A549 (cell line): ENCODE measurements at regions not wholly inside any gene's neighbourhood (a gene's known extent, or its start where the extent isn't known, plus 50 kb on each side); places are given as distances from the start of the nearest gene placed in this dataset.

Experiments used
- ATAC-seq, 2 experiments: fragments of 200-7000 bp in 1 of 2; fragments of >200 bp in 1 of 2; cut with Nextera tagmentation in 1 of 2; cut with Tn5 transposase in 1 of 2; 3 replicates each; pipeline versions ENCODE4 v1.8.0 to v1.9.1; 2018 to 2020; ENCODE audit warnings: mild to moderate bottlenecking in 1 of 2, moderate library complexity in 1 of 2
- CTCF ChIA-PET: fragments of 300-600 bp; sonication (Branson Sonifier 250); formaldehyde crosslinking; extraction: SDS; loops from one replicate; lab custom pipeline; 2021; ENCODE audit warnings: antibody characterized with exemption, inconsistent platforms; lab: Yijun Ruan, JAX
- POLR2A ChIA-PET: fragments of 350-600 bp; formaldehyde crosslinking; extraction: SDS; loops from one replicate; lab custom pipeline; 2021; ENCODE audit warnings: antibody characterized with exemption, inconsistent platforms; lab: Yijun Ruan, JAX
- DNase-seq, 2 experiments: peaks; one replicate each; pipeline versions ENCODE4 v3.0.0 to v3.0.0-alpha.2; 2011 to 2016; ENCODE audit warnings: low read depth in 1 of 2, low spot score in 1 of 2
- FAIRE-seq: peaks from 2 replicates; lab custom pipeline; 2011; peaks lifted over from hg19 to GRCh38; lab: Jason Lieb, UNC
- H3K27ac ChIP-seq, 2 experiments: fragments of >200 bp; sonication (Bioruptor Twin); formaldehyde crosslinking; 3 replicates each; pipeline ENCODE4 v1.5.1; 2016 to 2017
- H3K4me1 ChIP-seq: fragments of >200 bp; sonication (Bioruptor Twin); formaldehyde crosslinking; 3 replicates; pipeline ENCODE4 v1.6.1; 2016
- H3K4me2 ChIP-seq: fragments of >200 bp; sonication (Bioruptor Twin); formaldehyde crosslinking; 3 replicates; pipeline ENCODE4 v1.6.1; 2016
- H3K4me3 ChIP-seq: fragments of >200 bp; sonication (Bioruptor Twin); formaldehyde crosslinking; 3 replicates; pipeline ENCODE4 v1.5.1; 2016
- H3K9me3 ChIP-seq: fragments of >200 bp; sonication (Bioruptor Twin); formaldehyde crosslinking; 3 replicates; pipeline ENCODE4 v1.6.1; 2016
- ATOH8 ChIP-seq: fragments of 250-450 bp; sonication (Bioruptor Pico); IDR thresholded peaks from 2 replicates; pipeline ENCODE4 v1.5.0; 2020; ENCODE audit warnings: low read depth, mild to moderate bottlenecking, moderate library complexity
- BCL3 ChIP-seq: fragments of >200 bp; sonication (Bioruptor Twin); formaldehyde crosslinking; IDR thresholded peaks from 3 replicates; pipeline ENCODE4 v1.6.1; 2016
- CBX2 ChIP-seq: fragments of 200-600 bp; sonication (generic); IDR thresholded peaks from 2 replicates; pipeline ENCODE4 v1.6.1; 2016; ENCODE audit warnings: low read depth, mild to moderate bottlenecking, borderline replicate concordance
- CHD4 ChIP-seq: fragments of 200-600 bp; sonication (generic); IDR thresholded peaks from 2 replicates; pipeline ENCODE4 v1.6.1; 2016; ENCODE audit warnings: antibody characterized with exemption, mild to moderate bottlenecking, borderline replicate concordance
- EHF ChIP-seq: fragments of 250-450 bp; sonication (Bioruptor Pico); IDR thresholded peaks from 2 replicates; pipeline ENCODE4 v1.5.0; 2020; ENCODE audit warnings: mild to moderate bottlenecking
- ELK1 ChIP-seq: fragments of 150-350 bp; IDR thresholded peaks from 2 replicates; pipeline ENCODE4 v1.6.1; 2014; ENCODE audit warnings: low read depth, mild to moderate bottlenecking, low read length
- FOSL2 ChIP-seq, 2 experiments: fragments of 450-650 bp in 1 of 2; fragments of >200 bp in 1 of 2; sonication (Bioruptor Twin) in 1 of 2; formaldehyde crosslinking; IDR thresholded peaks; 2 replicates each; pipeline versions ENCODE4 v1.5.0 to v1.6.1; 2016 to 2020; ENCODE audit warnings: mild to moderate bottlenecking in 1 of 2, moderate library complexity in 1 of 2
- HDAC2 ChIP-seq: fragments of 200-600 bp; sonication (generic); IDR thresholded peaks from 2 replicates; pipeline ENCODE4 v1.6.1; 2016
- HES2 ChIP-seq: fragments of >200 bp; sonication (Bioruptor Twin); formaldehyde crosslinking; IDR thresholded peaks from 2 replicates; pipeline ENCODE4 v1.6.1; 2016
- HOXA7 ChIP-seq: fragments of 250-450 bp; sonication (Bioruptor Pico); IDR thresholded peaks from 2 replicates; pipeline ENCODE4 v1.5.0; 2020; ENCODE audit warnings: mild to moderate bottlenecking, moderate library complexity
- JUN ChIP-seq, 2 experiments: fragments of >200 bp; sonication (Bioruptor Twin); formaldehyde crosslinking; IDR thresholded peaks; 2 replicates in 1 of 2; 3 replicates in 1 of 2; pipeline ENCODE4 v1.6.1; 2016 to 2017
- JUNB ChIP-seq: fragments of >200 bp; sonication (Bioruptor Twin); formaldehyde crosslinking; IDR thresholded peaks from 2 replicates; pipeline ENCODE4 v1.6.1; 2016
- KDM1A ChIP-seq: fragments of 200-600 bp; sonication (generic); IDR thresholded peaks from 2 replicates; pipeline ENCODE4 v1.6.1; 2016; ENCODE audit warnings: low read depth, mild to moderate bottlenecking
- MAZ ChIP-seq: fragments of 150-350 bp; IDR thresholded peaks from 2 replicates; pipeline ENCODE4 v1.6.1; 2014; ENCODE audit warnings: antibody characterized with exemption, low read depth, low read length, borderline replicate concordance
- NFE2L2 ChIP-seq: fragments of 150-350 bp; conservative IDR thresholded peaks from 2 replicates; pipeline ENCODE4 v1.6.1; 2014; ENCODE audit warnings: low read length
- PHF8 ChIP-seq: fragments of 200-600 bp; sonication (generic); IDR thresholded peaks from 2 replicates; pipeline ENCODE4 v1.6.1; 2016; ENCODE audit warnings: low read depth, mild to moderate bottlenecking, antibody characterized with exemption, moderate library complexity, borderline replicate concordance
- POLR2A ChIP-seq: IDR thresholded peaks from 2 replicates; pipeline ENCODE4 v1.6.1; 2012; ENCODE audit warnings: mild to moderate bottlenecking, low read length
- POLR2AphosphoS2 ChIP-seq: conservative IDR thresholded peaks from 2 replicates; pipeline ENCODE4 v1.6.1; 2012; ENCODE audit warnings: low read length, improper control_type of control experiment, inconsistent platforms
- RAD21 ChIP-seq, 2 experiments: fragments of >200 bp in 1 of 2; sonication (Bioruptor Twin) in 1 of 2; formaldehyde crosslinking in 1 of 2; IDR thresholded peaks in 1 of 2; conservative IDR thresholded peaks in 1 of 2; 2 replicates in 1 of 2; 3 replicates in 1 of 2; pipeline ENCODE4 v1.6.1; 2012 to 2018; ENCODE audit warnings: inconsistent platforms in 1 of 2
- RARB ChIP-seq: fragments of 250-450 bp; sonication (Bioruptor Pico); IDR thresholded peaks from 2 replicates; pipeline ENCODE4 v1.8.0; 2021; ENCODE audit warnings: mild to moderate bottlenecking, moderate library complexity
- REST ChIP-seq: fragments of 200-600 bp; sonication (generic); IDR thresholded peaks from 2 replicates; pipeline ENCODE4 v1.6.1; 2016; ENCODE audit warnings: antibody characterized with exemption, mild to moderate bottlenecking, moderate library complexity
- SMC3 ChIP-seq: fragments of >200 bp; sonication (Bioruptor Twin); formaldehyde crosslinking; IDR thresholded peaks from 3 replicates; pipeline ENCODE4 v1.6.1; 2018; ENCODE audit warnings: inconsistent platforms
- SREBF2 ChIP-seq: fragments of 450-650 bp; IDR thresholded peaks from 2 replicates; pipeline ENCODE4 v1.6.1; 2014; ENCODE audit warnings: mild to moderate bottlenecking, moderate library complexity
- TFCP2L1 ChIP-seq: fragments of 250-450 bp; sonication (Bioruptor Pico); IDR thresholded peaks from 2 replicates; pipeline ENCODE4 v1.5.0; 2021; ENCODE audit warnings: mild to moderate bottlenecking
- ZC3H11A ChIP-seq: fragments of 450-650 bp; IDR thresholded peaks from 2 replicates; pipeline ENCODE4 v1.6.1; 2014; ENCODE audit warnings: antibody characterized with exemption, mild to moderate bottlenecking
- ZSCAN20 ChIP-seq: fragments of 250-450 bp; sonication (Bioruptor Pico); IDR thresholded peaks from 2 replicates; pipeline ENCODE4 v1.8.0; 2022; ENCODE audit warnings: mild to moderate bottlenecking, moderate library complexity
- WGBS: methylation state at CpG from one replicate; pipeline ENCODE4 v1.1.6; 2017; ENCODE audit errors: missing lambda C conversion rate; 5-methylcytosine and 5-hydroxymethylcytosine counted together

GRCh38 chr2:220936641-220937197 is 635.4 kb downstream of the EPHA4 start (continued):
- TF ChIP-seq ATOH8 (CRISPR knock-in tag) (no peak), ZC3H11A (no peak), NFE2L2 (no peak), CBX2 (no peak), SMC3 (no peak)
- TF ChIP-seq, all 56 proteins: peak for 0

GRCh38 chr2:220937245-220937644 is 634.9 kb downstream of the EPHA4 start:
- WGBS = 0% methylated on average over 1 of the region's 1 CpG
- Histone ChIP-seq H3K4me2 (no peak overlapping the region), H3K4me3 (no peak overlapping the region), H3K9me3 (no peaks in the 10 kb centered on the region), H3K27ac (no peak overlapping the region), H3K4me1 (no peaks in the 10 kb centered on the region)
- no peak for DNase-seq
- ChIA-PET POLR2A (no interaction called here), CTCF (no interaction called here)
- FAIRE-seq = no peak
- no peak for ATAC-seq
- TF ChIP-seq BCL3 = no peak
- no peak for TF ChIP-seq POLR2AphosphoS2
- TF ChIP-seq ELK1 = no peak
- TF ChIP-seq JUN (IDR thresholded peaks at IDR 0.05) = no peak
- TF ChIP-seq HDAC2 = no peak
- TF ChIP-seq KDM1A = no peak
- TF ChIP-seq SREBF2 = no peak
- TF ChIP-seq CBX2 = no peak
- no peak for TF ChIP-seq RARB (CRISPR knock-in tag)
- no peak for TF ChIP-seq REST
- TF ChIP-seq TFCP2L1 = no peak
- TF ChIP-seq HES2 = no peak
- TF ChIP-seq ZSCAN20 = no peak
- no peak for TF ChIP-seq CHD4
- TF ChIP-seq, all 56 proteins: peak for 0

GRCh38 chr2:220940646-220941045 is 631.5 kb downstream of the EPHA4 start:
- Histone ChIP-seq H3K4me2 (no peak overlapping the region), H3K27ac (no peak overlapping the region), H3K4me1 (no peaks in the 10 kb centered on the region), H3K9me3 (no peaks in the 10 kb centered on the region), H3K4me3 (no peak overlapping the region)
- no peak for ATAC-seq
- CTCF ChIA-PET = interaction anchor here (1.2 kb wide), 1 partner anchor 9 kb away, joined by 3 read pairs; no protein-coding TSS in a partner anchor
- POLR2A ChIA-PET = no interaction called here
- 37% methylated on average over 9 of the region's 11 CpGs for WGBS
- TF ChIP-seq JUNB (no peak), POLR2A (no peak), EHF (no peak), MAZ (no peak), HOXA7 (CRISPR knock-in tag) (no peak), RAD21 (conservative IDR thresholded peaks at IDR 0.05 in 1 of 2, IDR thresholded peaks at IDR 0.05 in 1 of 2) (no peak), ZC3H11A (no peak), PHF8 (no peak), FOSL2 (IDR thresholded peaks at IDR 0.05) (no peak), FOSL2 (CRISPR knock-in tag; IDR thresholded peaks at IDR 0.05) (no peak)
- FAIRE-seq = no peak
- DNase-seq = no peak
